AG04450 (cell line): ENCODE measurements at regions not wholly inside any gene's neighbourhood (a gene's known extent, or its start where the extent isn't known, plus 50 kb on each side); places are given as distances from the start of the nearest gene placed in this dataset.

Source experiments
- CTCF ChIA-PET: fragments of 300-600, 350-600 bp; formaldehyde crosslinking; extraction: SDS; loops from one replicate; lab custom pipeline; 2022; ENCODE audit warnings: antibody characterized with exemption, inconsistent platforms; lab: Charles Lee
- POLR2A ChIA-PET: fragments of 350-600 bp; formaldehyde crosslinking; extraction: SDS; loops from one replicate; lab custom pipeline; 2021; ENCODE audit warnings: antibody characterized with exemption, inconsistent platforms; lab: Yijun Ruan, JAX
- DNase-seq: peaks from one replicate; pipeline ENCODE4 v3.0.0-alpha.2; 2011; ENCODE audit warnings: low read depth, low spot score
- H3K27ac ChIP-seq: one replicate; pipeline ENCODE4 v1.5.1; 2012; ENCODE audit warnings: low read depth, low read length, control low read depth
- H3K27me3 ChIP-seq: one replicate; pipeline ENCODE4 v1.6.0; 2012; ENCODE audit warnings: low read length; ENCODE audit not compliant: control insufficient read depth, insufficient read depth
- H3K4me3 ChIP-seq: 2 replicates; pipeline ENCODE4 v1.5.1; 2011; ENCODE audit warnings: mild to moderate bottlenecking, low read depth, low read length, control low read depth
- H3K9me3 ChIP-seq: 2 replicates; pipeline ENCODE4 v1.5.1; 2012; ENCODE audit warnings: low read length; ENCODE audit not compliant: control insufficient read depth, insufficient read depth
- CTCF ChIP-seq: IDR thresholded peaks from 2 replicates; pipeline ENCODE4 v1.5.1; 2011; ENCODE audit warnings: low read depth, low read length, control low read depth, inconsistent platforms

GRCh38 chr1:13918862-13919261 is 218.9 kb downstream of the PRDM2 start:
- Histone ChIP-seq H3K27ac (no peak overlapping the region), H3K27me3 (no peaks in the 10 kb centered on the region), H3K9me3 (peaks cover 18% of the 10 kb centered on the region), H3K4me3 (no peak overlapping the region)
- CTCF ChIA-PET: no interaction called here
- no peak for DNase-seq
- POLR2A ChIA-PET: no interaction called here
- no peak for TF ChIP-seq CTCF

- Histone ChIP-seq H3K27ac (no peak overlapping the region), H3K27me3 (no peaks in the 10 kb centered on the region), H3K9me3 (peaks cover 12% of the 10 kb centered on the region), H3K4me3 (no peak overlapping the region)
- no peak for DNase-seq
- POLR2A ChIA-PET: no interaction called here
- CTCF ChIA-PET: no interaction called here
- TF ChIP-seq CTCF: no peak
Observed at GRCh38 chr1:13921190-13921589, 221.2 kb downstream of the PRDM2 start.

- H3K9me3 ChIP-seq: peaks cover 4% of the 10 kb centered on the region
- ChIA-PET CTCF (no interaction called here), POLR2A (no interaction called here)
- no peak for DNase-seq
- H3K4me3 ChIP-seq: no peak overlapping the region
- no peak for TF ChIP-seq CTCF
- H3K27ac ChIP-seq: no peak overlapping the region
- H3K27me3 ChIP-seq: no peaks in the 10 kb centered on the region
Observed at GRCh38 chr1:13922466-13923110, 222.6 kb downstream of the PRDM2 start.

- ChIA-PET POLR2A (no interaction called here), CTCF (no interaction called here)
- Histone ChIP-seq H3K9me3 (peaks cover 11% of the 10 kb centered on the region), H3K4me3 (no peak overlapping the region), H3K27ac (no peak overlapping the region), H3K27me3 (no peaks in the 10 kb centered on the region)
- DNase-seq: no peak
- no peak for TF ChIP-seq CTCF
Observed at GRCh38 chr1:13926556-13926955, 226.6 kb downstream of the PRDM2 start.

- Histone ChIP-seq H3K27me3 (no peaks in the 10 kb centered on the region), H3K9me3 (peaks cover 15% of the 10 kb centered on the region), H3K27ac (no peak overlapping the region), H3K4me3 (no peak overlapping the region)
- TF ChIP-seq CTCF: no peak
- CTCF ChIA-PET: no interaction called here
- DNase-seq: no peak
- POLR2A ChIA-PET: no interaction called here
Observed at GRCh38 chr1:13927736-13928135, 227.7 kb downstream of the PRDM2 start.
